IMR-90 (cell line): ENCODE measurements at regions not wholly inside any gene's neighbourhood (a gene's known extent, or its start where the extent isn't known, plus 50 kb on each side); places are given as distances from the start of the nearest gene placed in this dataset.

ENCODE experiments used
- ATAC-seq: fragments of 200-7000 bp; cut with Tn5 transposase; 2 replicates; pipeline ENCODE4 v1.9.1; 2020; ENCODE audit warnings: low read depth, mild to moderate bottlenecking, moderate library complexity
- BruUV-seq: library from RNA; stranded (reverse); fragments of 400-500 nt; replicated peaks from 2 replicates; lab custom pipeline; 2021; lab: Mats Ljungman, UMichigan
- CTCF ChIA-PET: fragments of 300-600 bp; formaldehyde crosslinking; extraction: SDS; loops from one replicate; lab custom pipeline; 2021; ENCODE audit warnings: antibody characterized with exemption; lab: Yijun Ruan, JAX
- POLR2A ChIA-PET: fragments of 300-600 bp; sonication (Branson Sonifier 250); formaldehyde crosslinking; loops from one replicate; lab custom pipeline; 2022; ENCODE audit warnings: antibody characterized with exemption; ENCODE audit not compliant: unreplicated experiment; lab: Charles Lee
- DNase-seq: peaks from one replicate; pipeline ENCODE4 v3.0.0; 2013
- H2AFZ ChIP-seq: replicated peaks from 2 replicates; pipeline ENCODE3; 2013; ENCODE audit warnings: low read length, mild to moderate bottlenecking; ENCODE audit not compliant: poor library complexity
- H2AK5ac ChIP-seq: 2 replicates; pipeline ENCODE4 v1.6.1; 2013; ENCODE audit warnings: low read depth, low read length, inconsistent platforms
- H2AK9ac ChIP-seq: replicated peaks from 2 replicates; pipeline ENCODE3; 2013; ENCODE audit warnings: mild to moderate bottlenecking, low read depth, low read length, moderate library complexity; ENCODE audit not compliant: poor library complexity
- H2BK120ac ChIP-seq: 2 replicates; pipeline ENCODE4 v1.6.1; 2013; ENCODE audit warnings: low read depth, low read length, inconsistent platforms
- H2BK15ac ChIP-seq: 3 replicates; pipeline ENCODE4 v1.6.1; 2013; ENCODE audit warnings: low read depth, low read length, inconsistent platforms
- H2BK20ac ChIP-seq: 2 replicates; pipeline ENCODE4 v1.6.1; 2013; ENCODE audit warnings: low read depth, mild to moderate bottlenecking, inconsistent platforms, low read length, moderate library complexity
- H2BK5ac ChIP-seq: 2 replicates; pipeline ENCODE4 v1.6.1; 2013; ENCODE audit warnings: mild to moderate bottlenecking, low read depth, low read length, inconsistent platforms; ENCODE audit not compliant: poor library complexity, severe bottlenecking
- H3K14ac ChIP-seq: replicated peaks from 2 replicates; pipeline ENCODE4 v1.6.1; 2013; ENCODE audit warnings: low read depth, low read length, inconsistent platforms
- H3K18ac ChIP-seq: 2 replicates; pipeline ENCODE4 v1.6.1; 2013; ENCODE audit warnings: low read depth, low read length, control low read depth
- H3K23ac ChIP-seq: 2 replicates; pipeline ENCODE4 v1.6.1; 2013; ENCODE audit warnings: low read depth, low read length, inconsistent platforms
- H3K27ac ChIP-seq: 2 replicates; pipeline ENCODE4 v1.5.1; 2013; ENCODE audit warnings: mild to moderate bottlenecking, control low read depth, low read length; ENCODE audit not compliant: insufficient read depth
- H3K27me3 ChIP-seq: 2 replicates; pipeline ENCODE4 v1.6.1; 2013; ENCODE audit warnings: low read length; ENCODE audit not compliant: control insufficient read depth, insufficient read depth
- H3K36me3 ChIP-seq: 2 replicates; pipeline ENCODE4 v1.6.1; 2013; ENCODE audit warnings: low read length, mixed read lengths; ENCODE audit not compliant: control insufficient read depth, insufficient read depth
- H3K4ac ChIP-seq: 2 replicates; pipeline ENCODE4 v1.6.1; 2013; ENCODE audit warnings: low read depth, low read length, inconsistent platforms
- H3K4me1 ChIP-seq: 2 replicates; pipeline ENCODE4 v1.6.1; 2013; ENCODE audit warnings: low read length, mixed read lengths; ENCODE audit not compliant: control insufficient read depth, insufficient read depth
- H3K4me2 ChIP-seq: 2 replicates; pipeline ENCODE4 v1.6.1; 2013; ENCODE audit warnings: low read depth, mild to moderate bottlenecking, control low read depth, low read length, moderate library complexity
- H3K4me3 ChIP-seq: 2 replicates; pipeline ENCODE4 v1.5.1; 2013; ENCODE audit warnings: low read depth, mild to moderate bottlenecking, control low read depth, low read length, moderate library complexity; ENCODE audit not compliant: insufficient read depth
- H3K56ac ChIP-seq: 2 replicates; pipeline ENCODE4 v1.6.1; 2013; ENCODE audit warnings: low read length, inconsistent platforms; ENCODE audit not compliant: insufficient read depth; ENCODE audit errors: extremely low read depth
- H3K79me1 ChIP-seq, 2 experiments: 2 replicates each; pipeline ENCODE4 v1.6.1; 2013; ENCODE audit warnings: low read length in 2 of 2, inconsistent platforms in 1 of 2, low read depth in 1 of 2
- H3K9ac ChIP-seq: 2 replicates; pipeline ENCODE4 v1.6.1; 2013; ENCODE audit warnings: low read depth, low read length, control low read depth
- H3K9me1 ChIP-seq: 2 replicates; pipeline ENCODE4 v1.6.1; 2013; ENCODE audit warnings: low read length, inconsistent platforms; ENCODE audit not compliant: insufficient read depth
- H3K9me3 ChIP-seq: 2 replicates; pipeline ENCODE4 v1.6.1; 2013; ENCODE audit warnings: low read length; ENCODE audit not compliant: control insufficient read depth, insufficient read depth
- H4K20me1 ChIP-seq: 2 replicates; pipeline ENCODE4 v1.6.1; 2013; ENCODE audit warnings: low read length, inconsistent platforms; ENCODE audit not compliant: insufficient read depth
- H4K5ac ChIP-seq: 2 replicates; pipeline ENCODE4 v1.6.1; 2013; ENCODE audit warnings: mild to moderate bottlenecking, low read depth, low read length, control low read depth
- H4K8ac ChIP-seq, 2 experiments: 2 replicates each; pipeline ENCODE4 v1.6.1; 2013; ENCODE audit warnings: low read depth in 2 of 2, low read length in 2 of 2, control low read depth in 1 of 2, inconsistent platforms in 1 of 2
- H4K91ac ChIP-seq: 2 replicates; pipeline ENCODE4 v1.6.1; 2013; ENCODE audit warnings: low read depth, low read length, inconsistent platforms; ENCODE audit not compliant: insufficient read depth
- BHLHE40 ChIP-seq: fragments of 150-350 bp; IDR thresholded peaks from 2 replicates; pipeline ENCODE4 v1.6.1; 2016; ENCODE audit warnings: mild to moderate bottlenecking, low read depth, low read length
- MAFK ChIP-seq: IDR thresholded peaks from 2 replicates; pipeline ENCODE4 v1.6.1; 2012; ENCODE audit warnings: low read depth, low read length, improper control_type of control experiment
- MXI1 ChIP-seq: IDR thresholded peaks from 2 replicates; pipeline ENCODE4 v1.6.1; 2012; ENCODE audit warnings: low read depth, mild to moderate bottlenecking, low read length, moderate library complexity, borderline replicate concordance
- NFE2L2 ChIP-seq: fragments of 150-350 bp; IDR thresholded peaks from 2 replicates; pipeline ENCODE4 v1.6.1; 2016; ENCODE audit warnings: low read depth, mild to moderate bottlenecking, low read length
- WGBS, 2 experiments: methylation state at CpG; one replicate each; pipeline versions ENCODE4 v1.1.5 to v1.1.7; 2013; ENCODE audit warnings: missing lambda C conversion rate in 2 of 2; ENCODE audit not compliant: insufficient read length in 1 of 2; ENCODE audit errors: extremely low coverage in 2 of 2; 5-methylcytosine and 5-hydroxymethylcytosine counted together
- dilution Hi-C: fragments of 300-500 bp; cut with HindIII; formaldehyde crosslinking; loops from one replicate; pipeline ENCODE4 v1.14.3; 2018; ENCODE audit warnings: low sequenced_read_pairs; ENCODE audit not compliant: unreplicated experiment
- in situ Hi-C: fragments of 300-500 bp; cut with MboI; formaldehyde crosslinking; loops from 3 replicates; pipeline ENCODE4 v1.14.3; 2019; ENCODE audit warnings: low sequenced_read_pairs, inconsistent platforms, mixed read lengths
- intact Hi-C: fragments of 100-400 bp; cut with micrococcal nuclease; formaldehyde crosslinking; loops from 2 replicates; pipeline ENCODE4 v1.10.0; 2022

- Histone ChIP-seq H3K9ac (no peak overlapping the region), H3K18ac (no peak overlapping the region), H3K27me3 (no peaks in the 10 kb centered on the region), H3K4ac (no peak overlapping the region), H2AFZ (no peak overlapping the region), H3K27ac (no peak overlapping the region), H3K9me3 (peaks cover 2% of the 10 kb centered on the region; the same call in 1 of the 2 replicates), H2AK5ac (no peak overlapping the region), H3K9me1 (no peaks in the 10 kb centered on the region), H2BK120ac (no peak overlapping the region), H2BK5ac (no peak overlapping the region), H4K20me1 (no peaks in the 10 kb centered on the region), H2BK15ac (no peak overlapping the region), H2BK20ac (no peak overlapping the region), H4K5ac (no peak overlapping the region), H3K4me1 (peaks cover 3% of the 10 kb centered on the region; the same call in 1 of the 2 replicates), H3K36me3 (no peaks in the 10 kb centered on the region), H3K23ac (no peak overlapping the region), H2AK9ac (no peak overlapping the region), H3K56ac (no peak overlapping the region), H3K4me2 (no peak overlapping the region), H3K14ac (no peak overlapping the region), H4K91ac (no peak overlapping the region), H4K8ac (no peak overlapping the region), H3K79me1 (no peaks in the 10 kb centered on the region), H3K4me3 (no peak overlapping the region)
- no peak for DNase-seq
- in situ Hi-C loops: no loop called here
- intact Hi-C loops: no loop called here
- no TSS peak for BruUV-seq
- no peak for TF ChIP-seq MXI1
- TF ChIP-seq NFE2L2: no peak
- no peak for TF ChIP-seq MAFK
- TF ChIP-seq BHLHE40: no peak
- no peak for ATAC-seq
- 100% methylated on average over 1 of the region's 5 CpGs; no CpG with 5 or more reads in 1 of the 2 experiments for WGBS, 2 experiments
- ChIA-PET CTCF (interaction anchor here (1.0 kb wide), 1 partner anchor 12 kb away, joined by 3 read pairs; no protein-coding TSS in a partner anchor), POLR2A (no interaction called here)
- dilution Hi-C loops: no loop called here
Measured at GRCh38 chr9:115625954-115626353, 508.0 kb upstream of the TNC start.
